ENCODE measurements at regions not wholly inside any gene's neighbourhood (a gene's known extent, or its start where the extent isn't known, plus 50 kb on each side); places are given as distances from the start of the nearest gene placed in this dataset.

GRCh38 chr11:134837166-134837886, 425.3 kb upstream of the B3GAT1 start:
- Histone ChIP-seq H3K9me3 (no peaks in the 10 kb centered on the region), H3K4me3 (no peak overlapping the region), H3K27ac (no peak overlapping the region), H3K36me3 (no peaks in the 10 kb centered on the region), H3K4me1 (no peaks in the 10 kb centered on the region), H3K27me3 (peaks cover 0 to 23% (median 14%) of the 10 kb centered on the region in 3 donors)
- DNase-seq = no peak
- intact Hi-C loops (cut with DNase I) = no loop called here
- 69 to 75% methylated on average over 7 of the region's 7 CpGs for WGBS, 2 donors
- no peak for TF ChIP-seq POLR2AphosphoS5 (IDR thresholded peaks at IDR 0.05)
- no peak for TF ChIP-seq EP300 (IDR thresholded peaks at IDR 0.05)
- TF ChIP-seq POLR2A (IDR thresholded peaks at IDR 0.05) = no peak
- TF ChIP-seq CTCF (IDR thresholded peaks at IDR 0.05) = no peak

DNA sequence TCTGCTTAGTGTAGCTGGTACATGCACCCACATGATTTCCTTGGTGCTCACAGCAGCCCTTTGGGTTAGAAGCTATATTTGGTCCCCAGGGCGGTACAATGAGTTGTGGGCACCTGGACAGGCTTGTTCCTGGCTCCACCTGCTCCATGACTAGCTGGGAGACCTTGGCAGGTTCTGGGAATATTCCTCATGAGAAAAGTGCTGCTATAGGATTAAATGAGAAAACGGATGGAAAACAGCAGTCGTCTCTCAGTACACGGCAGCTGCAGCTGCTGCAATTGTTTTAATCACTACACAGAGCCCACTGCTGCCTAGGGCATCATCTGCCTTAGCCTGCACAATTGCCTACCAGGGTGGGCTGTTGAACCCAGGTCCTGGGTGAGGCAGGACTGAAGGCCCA, 424.5 kb upstream of the B3GAT1 start:
- H3K9me3 ChIP-seq = no peaks in the 10 kb centered on the region
- H3K4me1 ChIP-seq = no peaks in the 10 kb centered on the region
- H3K4me3 ChIP-seq = no peak overlapping the region
- peaks cover 0 to 15% (median 13%) of the 10 kb centered on the region in 3 donors for H3K27me3 ChIP-seq
- DNase-seq = no peak
- intact Hi-C loops (cut with DNase I) = no loop called here
- H3K27ac ChIP-seq = no peak overlapping the region
- WGBS, 2 donors = 59 to 69% methylated on average over 4 of the region's 4 CpGs
- TF ChIP-seq POLR2A (IDR thresholded peaks at IDR 0.05) = no peak
- no peaks in the 10 kb centered on the region for H3K36me3 ChIP-seq

DNA sequence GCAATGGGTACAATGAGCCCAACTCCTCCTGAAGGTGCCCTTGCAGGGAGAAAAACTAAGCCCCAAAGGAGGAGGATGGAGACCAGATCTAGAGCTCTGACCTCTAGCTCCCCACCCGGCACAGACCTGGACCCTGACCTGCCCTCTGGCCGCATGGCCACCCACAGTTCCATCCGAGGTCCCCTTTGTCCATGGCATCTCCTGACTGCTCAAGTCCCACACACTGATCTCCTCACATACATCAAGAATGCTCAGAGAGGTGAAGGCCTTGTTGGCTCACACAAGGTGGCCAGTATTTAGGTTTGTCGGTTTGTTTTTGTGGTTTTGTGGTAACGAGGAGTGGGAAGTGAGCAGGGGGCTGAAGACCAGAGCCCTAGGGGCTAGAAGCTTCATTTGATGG, 423.5 kb upstream of the B3GAT1 start:
- TF ChIP-seq CTCF (IDR thresholded peaks at IDR 0.05) (no peak), POLR2A (IDR thresholded peaks at IDR 0.05) (no peak), EP300 (IDR thresholded peaks at IDR 0.05) (no peak), POLR2AphosphoS5 (IDR thresholded peaks at IDR 0.05) (no peak)
- intact Hi-C loops (cut with DNase I) = no loop called here
- no peak overlapping the region for H3K27ac ChIP-seq
- no peaks in the 10 kb centered on the region for H3K4me1 ChIP-seq
- 68 to 73% methylated on average over 5 of the region's 5 CpGs for WGBS, 2 donors
- H3K27me3 ChIP-seq = peaks cover 0 to 5% (median 5%) of the 10 kb centered on the region in 3 donors
- H3K4me3 ChIP-seq = no peak overlapping the region
- no peaks in the 10 kb centered on the region for H3K9me3 ChIP-seq
- no peaks in the 10 kb centered on the region for H3K36me3 ChIP-seq
- no peak for DNase-seq

DNA sequence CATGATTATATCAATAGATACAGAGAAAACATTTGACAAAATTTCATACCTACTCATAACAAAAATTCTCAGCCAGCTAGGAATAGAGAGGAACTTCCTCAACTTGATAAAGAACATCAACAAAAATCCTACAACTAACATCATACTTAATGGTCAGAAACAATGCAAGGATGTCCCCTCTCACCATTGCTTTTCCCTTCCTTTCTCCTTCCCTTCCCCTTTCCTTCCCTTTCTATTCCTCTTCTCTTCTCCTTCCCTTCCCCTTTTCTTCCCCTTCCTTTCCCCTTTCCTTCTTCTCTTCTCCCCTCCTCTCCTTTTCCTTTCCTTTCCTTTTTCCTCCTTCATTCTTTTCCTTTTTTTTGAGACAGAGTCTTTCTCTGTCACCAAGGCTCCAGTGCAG, 418.3 kb upstream of the B3GAT1 start:
- TF ChIP-seq EP300 (IDR thresholded peaks at IDR 0.05) = no peak
- TF ChIP-seq POLR2A (IDR thresholded peaks at IDR 0.05) = no peak
- TF ChIP-seq CTCF (IDR thresholded peaks at IDR 0.05) = no peak
- TF ChIP-seq POLR2AphosphoS5 (IDR thresholded peaks at IDR 0.05) = no peak
- H3K4me1 ChIP-seq = no peaks in the 10 kb centered on the region
- H3K4me3 ChIP-seq = no peak overlapping the region
- no peaks in the 10 kb centered on the region for H3K9me3 ChIP-seq
- H3K27ac ChIP-seq = no peak overlapping the region
- intact Hi-C loops (cut with DNase I) = no loop called here
- DNase-seq = no peak
- H3K27me3 ChIP-seq = no peaks in the 10 kb centered on the region
- H3K36me3 ChIP-seq = no peaks in the 10 kb centered on the region

- peaks cover 0 to 4% (median 0%) of the 10 kb centered on the region in 3 donors for H3K27me3 ChIP-seq
- WGBS, 2 donors = 85 to 89% methylated on average over 4 of the region's 4 CpGs
- no peak overlapping the region for H3K27ac ChIP-seq
- no peak for DNase-seq
- H3K36me3 ChIP-seq = no peaks in the 10 kb centered on the region
- no peak overlapping the region for H3K4me3 ChIP-seq
- no peaks in the 10 kb centered on the region for H3K4me1 ChIP-seq
- no peaks in the 10 kb centered on the region for H3K9me3 ChIP-seq
- TF ChIP-seq EP300 (IDR thresholded peaks at IDR 0.05) = no peak
- no peak for TF ChIP-seq POLR2A (IDR thresholded peaks at IDR 0.05)
- no peak for TF ChIP-seq CTCF (IDR thresholded peaks at IDR 0.05)
- TF ChIP-seq POLR2AphosphoS5 (IDR thresholded peaks at IDR 0.05) = no peak
- intact Hi-C loops (cut with DNase I) = no loop called here
Observed at GRCh38 chr11:134823970-134824369, 411.9 kb upstream of the B3GAT1 start.

All from sigmoid colon (tissue), 6 donors.